ENCODE measurements at regions not wholly inside any gene's neighbourhood (a gene's known extent, or its start where the extent isn't known, plus 50 kb on each side); places are given as distances from the start of the nearest gene placed in this dataset.

- TF ChIP-seq, protein P1, sequence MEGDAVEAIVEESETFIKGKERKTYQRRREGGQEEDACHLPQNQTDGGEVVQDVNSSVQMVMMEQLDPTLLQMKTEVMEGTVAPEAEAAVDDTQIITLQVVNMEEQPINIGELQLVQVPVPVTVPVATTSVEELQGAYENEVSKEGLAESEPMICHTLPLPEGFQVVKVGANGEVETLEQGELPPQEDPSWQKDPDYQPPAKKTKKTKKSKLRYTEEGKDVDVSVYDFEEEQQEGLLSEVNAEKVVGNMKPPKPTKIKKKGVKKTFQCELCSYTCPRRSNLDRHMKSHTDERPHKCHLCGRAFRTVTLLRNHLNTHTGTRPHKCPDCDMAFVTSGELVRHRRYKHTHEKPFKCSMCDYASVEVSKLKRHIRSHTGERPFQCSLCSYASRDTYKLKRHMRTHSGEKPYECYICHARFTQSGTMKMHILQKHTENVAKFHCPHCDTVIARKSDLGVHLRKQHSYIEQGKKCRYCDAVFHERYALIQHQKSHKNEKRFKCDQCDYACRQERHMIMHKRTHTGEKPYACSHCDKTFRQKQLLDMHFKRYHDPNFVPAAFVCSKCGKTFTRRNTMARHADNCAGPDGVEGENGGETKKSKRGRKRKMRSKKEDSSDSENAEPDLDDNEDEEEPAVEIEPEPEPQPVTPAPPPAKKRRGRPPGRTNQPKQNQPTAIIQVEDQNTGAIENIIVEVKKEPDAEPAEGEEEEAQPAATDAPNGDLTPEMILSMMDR (IDR thresholded peaks at IDR 0.05; ENCODE audit: poor library complexity): no peak
- TF ChIP-seq EZH2phosphoT487 (IDR thresholded peaks at IDR 0.05; ENCODE audit: low read depth, severe bottlenecking, unreplicated experiment): no peak
These were observed 962.1 kb downstream of the KCNMA1 start for GRCh38 chr10:76675561-76675950.
